Stimulated activated CD4-positive, alpha-beta T cell treated with anti-CD3 and anti-CD28 coated beads, Interleukin-12 subunit alpha, Interleukin-12 subunit beta, amount 100 ng/mL, for 48 hours (primary cell): ENCODE measurements at regions not wholly inside any gene's neighbourhood (a gene's known extent, or its start where the extent isn't known, plus 50 kb on each side); places are given as distances from the start of the nearest gene placed in this dataset.

ENCODE experiments used
- DNase-seq, 3 donors: peaks; one replicate each; pipeline ENCODE4 v3.0.0-alpha.2; 2020; ENCODE audit warnings: low read depth in 2 of 3, low spot score in 1 of 3

GRCh38 chr16:55214412-55214811, 109.6 kb upstream of the IRX6 start:
- no peak for DNase-seq

DNA sequence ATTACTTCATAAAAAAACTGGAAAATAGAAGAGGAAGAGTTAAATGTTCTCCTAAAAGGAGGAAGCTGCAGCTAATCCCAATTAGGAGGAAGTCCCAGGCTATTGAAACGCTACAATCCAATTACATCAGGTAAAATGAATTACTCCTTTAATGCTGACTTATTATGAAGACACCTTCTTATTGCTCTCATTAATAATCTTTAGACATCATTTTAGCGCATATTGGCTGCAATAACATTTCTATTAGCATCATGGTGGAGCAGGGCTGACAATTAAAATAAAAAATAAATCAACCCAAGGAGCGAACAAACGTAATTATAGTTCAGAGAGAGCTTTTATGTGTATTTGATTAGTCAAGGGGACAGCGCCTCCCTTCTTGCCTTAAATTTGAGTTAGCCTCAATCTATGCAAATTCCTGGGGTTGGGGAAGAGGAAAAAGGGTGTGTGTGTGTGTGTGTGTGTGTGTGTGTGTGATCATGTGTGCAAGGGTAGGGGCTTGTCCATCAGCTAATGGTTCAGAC, 109.0 kb upstream of the IRX6 start:
- no peak for DNase-seq

DNA sequence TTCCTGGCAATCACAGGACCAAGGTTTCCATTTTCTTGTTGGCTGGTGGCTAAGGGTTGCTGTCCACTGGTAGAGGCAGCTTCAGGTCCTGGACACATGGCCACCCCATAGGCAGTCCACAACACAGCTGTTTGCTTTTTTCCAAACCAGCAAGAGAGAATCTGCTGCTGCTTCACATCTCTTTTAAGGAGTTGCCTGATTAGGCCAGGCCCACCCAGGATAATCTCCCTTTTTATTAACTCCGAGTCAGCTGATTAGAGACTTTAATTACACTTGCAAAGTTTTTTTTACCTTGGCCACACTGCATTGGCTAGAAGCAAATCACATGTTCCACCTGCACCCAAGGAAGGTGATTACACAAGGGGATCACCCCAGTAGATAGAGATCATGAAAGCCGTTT, 106.6 kb upstream of the IRX6 start:
- DNase-seq: no peak

DNA sequence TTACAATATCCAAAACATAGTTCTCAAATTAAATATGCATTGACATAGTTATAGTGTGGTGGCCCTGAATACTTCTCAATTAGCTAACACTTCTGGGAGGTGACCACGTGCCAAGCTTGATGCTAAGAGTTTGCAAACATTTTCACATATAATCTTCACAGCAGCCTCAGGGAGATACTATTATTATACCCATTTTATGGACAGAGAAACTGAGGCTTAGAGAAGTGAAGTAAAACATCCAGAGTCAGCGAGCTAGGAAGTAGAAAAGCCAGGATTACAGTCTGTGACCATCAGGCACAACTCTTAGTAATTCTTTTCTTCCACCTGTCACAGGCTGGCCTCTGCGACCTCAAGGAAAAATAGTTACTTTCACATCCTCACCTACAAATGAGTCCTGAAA, 102.2 kb upstream of the IRX6 start:
- no peak for DNase-seq

DNA sequence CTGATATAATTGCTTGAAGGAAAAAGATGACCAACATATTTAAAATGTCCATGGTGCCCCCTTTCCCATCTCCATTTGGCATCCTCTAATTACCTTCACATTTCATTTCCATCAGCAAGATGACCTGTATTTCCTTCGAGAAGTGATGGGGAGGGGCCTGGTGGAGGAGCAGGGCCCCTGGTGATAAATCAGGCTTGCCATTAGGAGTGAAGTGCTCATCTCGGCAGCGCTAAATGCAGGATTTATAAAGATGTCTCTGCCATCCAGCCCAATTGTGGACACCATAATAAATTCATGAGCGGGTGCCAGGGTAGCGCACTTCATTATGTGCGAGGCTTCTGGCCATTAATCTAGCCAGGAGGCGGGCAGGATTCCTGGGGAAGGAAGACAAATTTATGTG, 101.5 kb upstream of the IRX6 start:
- no peak for DNase-seq

GRCh38 chr16:55225972-55226542, 97.9 kb upstream of the IRX6 start:
- DNase-seq: no peak

DNA sequence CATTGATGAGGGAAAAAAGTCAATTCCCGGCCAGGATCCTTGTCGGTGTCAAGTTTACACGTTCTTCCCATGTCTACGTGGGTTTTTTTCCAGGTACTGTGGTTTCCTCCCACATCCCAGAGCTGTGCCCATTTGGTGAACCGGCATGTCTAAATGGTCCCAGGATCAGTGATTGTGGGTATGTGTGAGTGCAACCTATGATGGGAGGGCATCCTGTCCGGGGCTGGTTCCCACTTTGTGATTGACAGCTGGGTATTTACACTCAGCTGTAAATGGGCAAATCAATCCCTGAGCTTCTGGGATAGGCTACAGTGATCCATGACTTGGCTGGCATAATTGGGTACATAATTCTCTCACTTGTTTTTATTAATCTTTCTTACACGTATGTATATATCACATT, 91.2 kb upstream of the IRX6 start:
- DNase-seq: no peak

DNA sequence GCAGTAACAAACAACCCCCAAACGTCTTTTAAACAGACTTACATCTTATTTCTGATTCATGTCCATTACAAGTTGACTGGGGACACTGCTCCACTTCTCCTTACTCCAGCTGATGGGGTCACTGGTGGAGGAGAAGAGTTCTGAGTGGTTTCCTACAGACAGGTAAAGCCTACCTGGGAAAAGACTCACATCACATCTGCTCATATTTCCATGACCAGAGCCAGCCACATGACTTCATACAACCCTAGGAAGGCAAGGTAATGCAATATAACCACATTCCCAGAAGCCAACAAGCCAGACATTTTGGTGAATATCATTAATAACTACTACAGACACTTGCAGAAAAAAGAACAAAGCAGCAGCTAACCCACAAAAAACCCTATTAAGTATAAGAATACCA, 90.5 kb upstream of the IRX6 start:
- no peak for DNase-seq

GRCh38 chr16:55236655-55237054, 87.3 kb upstream of the IRX6 start:
- DNase-seq: no peak

- no peak for DNase-seq
Measured at GRCh38 chr16:55239723-55240122, 84.3 kb upstream of the IRX6 start.

- DNase-seq: no peak
Measured at GRCh38 chr16:55240888-55241287, 83.1 kb upstream of the IRX6 start.

DNA sequence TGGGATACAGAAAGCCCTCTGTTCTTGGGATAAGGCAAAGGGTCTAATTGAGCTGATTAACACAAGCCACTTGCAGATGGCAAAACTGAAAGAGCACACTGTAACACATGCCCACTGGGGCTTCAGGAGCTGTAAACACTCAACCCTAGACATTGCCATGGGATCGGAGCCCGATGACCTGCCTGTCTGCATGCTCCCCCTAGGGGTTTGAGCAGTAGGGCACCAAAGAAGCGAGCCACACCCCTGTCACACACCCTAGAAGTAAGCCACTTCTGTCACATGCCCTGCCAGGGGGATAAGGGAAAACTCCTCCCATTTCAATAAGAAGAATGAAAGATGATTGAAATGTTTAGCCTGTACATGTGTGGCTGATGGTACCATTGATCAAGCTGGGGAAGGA, 81.3 kb upstream of the IRX6 start:
- DNase-seq: no peak

GRCh38 chr16:55248058-55248457, 75.9 kb upstream of the IRX6 start:
- DNase-seq: no peak

GRCh38 chr16:55248494-55248893, 75.5 kb upstream of the IRX6 start:
- no peak for DNase-seq

- DNase-seq: no peak
Measured at GRCh38 chr16:55249361-55249760, 74.6 kb upstream of the IRX6 start.

DNA sequence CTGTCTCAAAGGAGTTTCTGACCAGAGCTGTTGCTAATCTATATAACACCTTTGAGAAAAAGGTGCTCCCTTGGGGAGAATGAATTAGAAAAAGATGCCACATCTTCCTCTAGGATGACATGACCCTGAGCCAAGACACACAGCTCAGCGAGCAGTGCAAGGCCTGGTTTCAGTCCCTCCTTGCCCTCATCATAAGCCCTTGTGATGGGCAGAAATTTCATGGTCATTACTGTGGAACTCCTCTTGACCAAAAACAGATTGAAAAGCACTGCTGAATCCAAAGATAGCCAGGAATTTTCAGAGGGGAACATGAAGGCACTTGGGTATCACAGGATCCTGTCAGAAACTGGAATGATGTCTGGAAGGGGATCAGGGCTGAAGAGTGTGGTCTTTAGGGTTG, 74.1 kb upstream of the IRX6 start:
- DNase-seq: no peak

DNA sequence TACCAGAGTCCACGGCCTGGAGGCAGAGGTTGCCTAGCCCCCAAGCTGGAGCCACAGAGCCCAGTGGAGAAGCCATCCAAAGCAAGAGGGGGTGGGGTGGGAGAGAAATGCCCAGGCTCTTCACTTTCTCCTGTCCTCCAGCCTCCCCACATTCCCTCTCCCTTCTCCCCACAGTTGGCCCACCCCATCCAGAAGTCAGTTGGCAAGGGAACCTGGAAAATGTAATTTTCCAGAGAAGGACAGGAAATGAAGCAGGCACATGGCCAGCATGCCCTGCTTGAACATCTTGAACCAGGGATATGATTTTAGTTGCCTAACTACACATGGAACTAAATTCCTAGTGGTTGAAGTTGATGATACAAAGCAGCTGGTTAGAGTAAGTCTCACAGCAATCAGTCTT, 73.3 kb upstream of the IRX6 start:
- no peak for DNase-seq

DNA sequence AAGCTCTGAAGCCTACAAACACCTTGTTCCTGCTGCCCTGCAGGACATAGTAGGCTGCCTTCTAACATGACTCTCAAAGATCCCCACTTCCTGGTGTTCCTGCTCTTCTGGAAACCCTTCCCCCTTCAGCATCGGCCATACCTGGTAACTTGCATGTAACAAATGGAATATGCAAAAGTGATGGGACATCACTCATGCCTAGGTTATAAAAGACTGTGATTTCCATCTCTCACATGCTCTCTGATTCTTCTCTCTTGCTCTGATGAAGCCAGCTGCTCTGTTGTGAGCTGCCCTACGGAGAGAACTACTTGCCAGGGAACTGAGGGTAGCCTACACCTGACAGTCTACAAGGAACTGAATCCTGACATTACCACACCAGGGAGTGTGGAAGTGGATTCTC, 72.9 kb upstream of the IRX6 start:
- DNase-seq: no peak

DNA sequence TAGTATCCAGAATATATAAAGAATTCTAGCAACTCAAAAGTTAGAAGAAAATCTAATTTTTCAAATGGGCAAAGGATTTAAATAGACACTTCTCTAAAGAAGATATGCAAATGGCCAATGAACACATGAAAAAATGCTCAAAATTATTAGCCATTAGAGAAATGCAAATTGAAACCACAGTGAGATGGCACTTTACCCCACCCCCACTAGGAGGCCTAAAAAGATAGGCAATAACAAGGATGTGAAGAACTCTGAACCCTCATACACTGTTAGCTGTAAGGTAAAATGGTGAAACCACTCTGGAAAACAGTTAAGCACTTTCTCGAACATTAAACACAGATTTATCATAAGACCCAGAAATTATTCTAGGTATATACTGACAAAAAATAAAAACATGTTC, 71.4 kb upstream of the IRX6 start:
- DNase-seq: no peak

DNA sequence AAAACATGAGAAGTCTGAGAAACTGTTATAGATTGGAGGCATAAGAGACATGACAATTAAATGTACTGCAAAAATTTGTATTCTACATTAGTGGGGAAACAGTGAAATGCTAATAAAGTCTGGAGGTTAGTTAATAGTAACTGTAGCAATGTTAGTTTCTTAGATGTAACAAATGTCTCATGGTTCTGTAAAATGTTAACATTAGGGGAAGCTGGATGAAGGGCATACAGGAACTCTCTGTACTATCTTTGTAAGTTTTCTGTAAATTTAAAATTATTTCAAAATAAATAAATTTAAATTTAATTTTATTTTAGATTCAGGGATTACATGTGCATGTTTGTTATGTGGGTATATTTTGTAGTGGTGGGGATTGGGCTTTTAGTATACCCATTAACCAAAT, 70.0 kb upstream of the IRX6 start:
- no peak for DNase-seq

- no peak for DNase-seq
Measured at GRCh38 chr16:55255733-55256282, 68.2 kb upstream of the IRX6 start.

DNA sequence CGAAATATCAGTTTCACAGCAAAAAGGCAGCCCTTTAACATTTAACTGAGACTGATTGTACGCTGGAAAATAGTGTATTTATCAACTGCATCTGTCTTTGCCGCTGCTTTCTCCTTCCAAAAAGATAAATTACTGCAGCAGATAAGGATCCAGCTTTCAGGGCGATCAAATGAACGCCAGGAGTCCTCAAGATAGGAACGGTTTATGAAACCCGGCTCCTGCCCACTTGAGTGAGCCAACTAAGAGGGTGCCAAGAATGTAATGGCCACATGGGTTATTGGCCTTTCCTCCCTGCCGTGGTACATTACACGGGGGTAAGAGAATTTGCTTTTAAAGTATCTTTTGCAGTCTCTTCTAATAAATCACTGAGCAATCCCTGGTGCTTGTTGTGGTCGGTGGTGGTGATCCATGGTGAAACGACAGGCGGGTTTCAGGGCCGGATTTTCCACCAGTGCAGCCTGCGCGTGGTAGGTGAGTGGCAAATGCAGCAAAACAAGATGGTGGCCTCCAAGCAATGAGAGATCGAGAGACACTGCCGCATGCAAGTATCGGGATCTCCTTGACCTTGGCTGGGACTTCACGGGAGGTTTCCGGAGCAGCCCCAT, 67.5 kb upstream of the IRX6 start:
- DNase-seq: no peak
